BLaER1 treated with 17β-estradiol and CSF1 and Interleukin-3, amounts not matched to agents 10 nM and 100 nM (cell line): ENCODE measurements at regions not wholly inside any gene's neighbourhood (a gene's known extent, or its start where the extent isn't known, plus 50 kb on each side); places are given as distances from the start of the nearest gene placed in this dataset.

Source experiments
- H3K27ac ChIP-seq, 11 experiments: shearing (Covaris generic); formaldehyde crosslinking; 2 replicates each; pipeline ENCODE4 v1.8.1; 2022
- H3K27me3 ChIP-seq, 11 experiments: shearing (Covaris generic); formaldehyde crosslinking; 2 replicates each; pipeline ENCODE4 v1.8.1; 2022
- H3K36me3 ChIP-seq, 11 experiments: shearing (Covaris generic); formaldehyde crosslinking; 2 replicates each; pipeline ENCODE4 v1.8.1; 2022
- H3K4me1 ChIP-seq, 10 experiments: shearing (Covaris generic); formaldehyde crosslinking; 2 replicates each; pipeline ENCODE4 v1.8.1; 2022
- H3K4me2 ChIP-seq, 11 experiments: shearing (Covaris generic); formaldehyde crosslinking; 2 replicates each; pipeline ENCODE4 v1.8.1; 2022
- H3K4me3 ChIP-seq, 10 experiments: shearing (Covaris generic); formaldehyde crosslinking; 2 replicates each; pipeline ENCODE4 v1.8.1; 2022
- H3K9ac ChIP-seq, 11 experiments: shearing (Covaris generic); formaldehyde crosslinking; 2 replicates each; pipeline ENCODE4 v1.8.1; 2022
- H3K9me3 ChIP-seq, 11 experiments: shearing (Covaris generic); formaldehyde crosslinking; replicated peaks in 1 of 11; 2 replicates each; pipeline ENCODE4 v1.8.1; 2022
- H4K20me1 ChIP-seq, 11 experiments: shearing (Covaris generic); formaldehyde crosslinking; 2 replicates each; pipeline ENCODE4 v1.8.1; 2022
- Cebpa-rat ChIP-seq, 11 experiments: shearing (Covaris generic); IDR thresholded peaks; 2 replicates each; pipeline ENCODE4 v1.8.1; 2022

GRCh38 chr5:86371061-86371460, 246.7 kb upstream of the COX7C start:
- Histone ChIP-seq H3K27me3 (no peaks in the 10 kb centered on the region), H3K4me3 (no peak overlapping the region), H3K4me2 (no peak overlapping the region), H3K27ac (no peak overlapping the region), H3K9ac (no peak overlapping the region), H3K9me3 (peaks cover 0 to 6% (median 0%) of the 10 kb centered on the region in 11 experiments; a peak in 3 of 22 replicates), H3K4me1 (no peaks in the 10 kb centered on the region), H3K36me3 (no peaks in the 10 kb centered on the region), H4K20me1 (no peaks in the 10 kb centered on the region)
- TF ChIP-seq Cebpa-rat (IDR thresholded peaks at IDR 0.05) = no peak

GRCh38 chr5:86374611-86375010, 243.1 kb upstream of the COX7C start:
- Histone ChIP-seq H3K9ac (no peak overlapping the region), H3K4me1 (no peaks in the 10 kb centered on the region), H4K20me1 (no peaks in the 10 kb centered on the region), H3K9me3 (peaks cover 0 to 6% (median 0%) of the 10 kb centered on the region in 11 experiments; a peak in 3 of 22 replicates), H3K4me2 (no peak overlapping the region), H3K27ac (no peak overlapping the region), H3K4me3 (no peak overlapping the region), H3K36me3 (no peaks in the 10 kb centered on the region), H3K27me3 (no peaks in the 10 kb centered on the region)
- no peak for TF ChIP-seq Cebpa-rat (IDR thresholded peaks at IDR 0.05)

- H3K27ac ChIP-seq = no peak overlapping the region
- peaks cover 0 to 6% (median 0%) of the 10 kb centered on the region in 11 experiments; a peak in 3 of 22 replicates for H3K9me3 ChIP-seq
- no peak overlapping the region for H3K4me3 ChIP-seq
- H3K4me1 ChIP-seq = no peaks in the 10 kb centered on the region
- no peaks in the 10 kb centered on the region for H3K36me3 ChIP-seq
- H3K27me3 ChIP-seq = no peaks in the 10 kb centered on the region
- no peaks in the 10 kb centered on the region for H4K20me1 ChIP-seq
- no peak for TF ChIP-seq Cebpa-rat (IDR thresholded peaks at IDR 0.05)
- H3K4me2 ChIP-seq = no peak overlapping the region
- H3K9ac ChIP-seq = no peak overlapping the region
These were observed 241.5 kb upstream of the COX7C start for GRCh38 chr5:86376214-86376613.

- Histone ChIP-seq H3K4me2 (no peak overlapping the region), H3K27me3 (no peaks in the 10 kb centered on the region), H3K9me3 (no peaks in the 10 kb centered on the region), H3K4me1 (no peaks in the 10 kb centered on the region), H3K9ac (no peak overlapping the region), H3K36me3 (no peaks in the 10 kb centered on the region), H3K4me3 (no peak overlapping the region), H3K27ac (no peak overlapping the region), H4K20me1 (no peaks in the 10 kb centered on the region)
- no peak for TF ChIP-seq Cebpa-rat (IDR thresholded peaks at IDR 0.05)
These were observed 214.6 kb upstream of the COX7C start for GRCh38 chr5:86403190-86403589.

GRCh38 chr5:86404256-86404655, 213.5 kb upstream of the COX7C start:
- no peak overlapping the region for H3K4me3 ChIP-seq
- H3K4me1 ChIP-seq = no peaks in the 10 kb centered on the region
- no peaks in the 10 kb centered on the region for H4K20me1 ChIP-seq
- no peak overlapping the region for H3K9ac ChIP-seq
- H3K9me3 ChIP-seq = no peaks in the 10 kb centered on the region
- H3K27me3 ChIP-seq = no peaks in the 10 kb centered on the region
- no peak overlapping the region for H3K4me2 ChIP-seq
- no peak overlapping the region for H3K27ac ChIP-seq
- TF ChIP-seq Cebpa-rat (IDR thresholded peaks at IDR 0.05) = no peak
- H3K36me3 ChIP-seq = no peaks in the 10 kb centered on the region

- Histone ChIP-seq H3K4me3 (no peak overlapping the region), H3K9ac (no peak overlapping the region), H4K20me1 (no peaks in the 10 kb centered on the region), H3K27me3 (no peaks in the 10 kb centered on the region), H3K4me1 (no peaks in the 10 kb centered on the region), H3K9me3 (no peaks in the 10 kb centered on the region), H3K27ac (no peak overlapping the region), H3K36me3 (no peaks in the 10 kb centered on the region), H3K4me2 (no peak overlapping the region)
- no peak for TF ChIP-seq Cebpa-rat (IDR thresholded peaks at IDR 0.05)
These were observed 210.0 kb upstream of the COX7C start for GRCh38 chr5:86407711-86408110.

GRCh38 chr5:86411596-86411995, 206.1 kb upstream of the COX7C start:
- Histone ChIP-seq H4K20me1 (no peaks in the 10 kb centered on the region), H3K4me1 (no peaks in the 10 kb centered on the region), H3K9ac (no peak overlapping the region), H3K27ac (no peak overlapping the region), H3K4me3 (no peak overlapping the region), H3K27me3 (no peaks in the 10 kb centered on the region), H3K36me3 (no peaks in the 10 kb centered on the region), H3K9me3 (no peaks in the 10 kb centered on the region), H3K4me2 (no peak overlapping the region)
- no peak for TF ChIP-seq Cebpa-rat (IDR thresholded peaks at IDR 0.05)

- Histone ChIP-seq H3K4me3 (no peak overlapping the region), H4K20me1 (no peaks in the 10 kb centered on the region), H3K27me3 (no peaks in the 10 kb centered on the region), H3K9me3 (no peaks in the 10 kb centered on the region), H3K36me3 (no peaks in the 10 kb centered on the region), H3K4me2 (no peak overlapping the region), H3K27ac (no peak overlapping the region), H3K4me1 (no peaks in the 10 kb centered on the region), H3K9ac (no peak overlapping the region)
- no peak for TF ChIP-seq Cebpa-rat (IDR thresholded peaks at IDR 0.05)
These were observed 190.6 kb upstream of the COX7C start for GRCh38 chr5:86427158-86427557.

GRCh38 chr5:86439593-86440110, 178.1 kb upstream of the COX7C start:
- Histone ChIP-seq H3K4me3 (no peak overlapping the region), H3K9ac (no peak overlapping the region), H3K36me3 (no peaks in the 10 kb centered on the region), H3K4me2 (no peak overlapping the region), H4K20me1 (no peaks in the 10 kb centered on the region), H3K27me3 (no peaks in the 10 kb centered on the region), H3K27ac (no peak overlapping the region), H3K4me1 (no peaks in the 10 kb centered on the region), H3K9me3 (no peaks in the 10 kb centered on the region)
- TF ChIP-seq Cebpa-rat (IDR thresholded peaks at IDR 0.05) = no peak

GRCh38 chr5:86442036-86442745, 175.6 kb upstream of the COX7C start:
- Histone ChIP-seq H3K27me3 (no peaks in the 10 kb centered on the region), H3K36me3 (no peaks in the 10 kb centered on the region), H3K4me3 (no peak overlapping the region), H3K27ac (no peak overlapping the region), H3K9me3 (no peaks in the 10 kb centered on the region), H3K9ac (no peak overlapping the region), H4K20me1 (no peaks in the 10 kb centered on the region), H3K4me2 (no peak overlapping the region), H3K4me1 (no peaks in the 10 kb centered on the region)
- no peak for TF ChIP-seq Cebpa-rat (IDR thresholded peaks at IDR 0.05)
